ENCODE measurements at regions not wholly inside any gene's neighbourhood (a gene's known extent, or its start where the extent isn't known, plus 50 kb on each side); places are given as distances from the start of the nearest gene placed in this dataset.
A peak's percentile ranks its signal among the peaks of the same experiment; 100 is the strongest.

DNA sequence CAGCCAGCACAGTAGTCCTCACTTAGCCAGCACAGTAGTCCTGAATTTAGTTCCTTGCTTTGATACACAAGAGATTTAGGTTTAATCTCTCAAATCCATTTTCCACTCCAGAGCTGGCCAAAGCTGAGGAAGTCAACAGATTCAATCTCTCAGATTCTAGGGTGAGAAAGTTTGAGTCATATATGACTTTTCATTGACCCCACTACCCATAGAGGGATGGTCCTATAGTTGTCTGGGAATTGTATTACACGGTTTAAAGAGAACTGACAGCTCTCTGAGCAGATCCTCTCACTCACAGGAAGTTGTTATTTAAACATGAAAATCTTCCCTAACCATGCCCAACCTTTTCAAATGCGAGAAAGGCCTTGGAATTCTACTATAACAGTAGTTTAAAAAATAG lies 641.8 kb upstream of the SEMA3D start:
- Histone ChIP-seq H3K9me3 (no peaks in the 10 kb centered on the region), H3K27me3 (no peaks in the 10 kb centered on the region), H3K27ac (no peak overlapping the region), H3K4me1 (no peaks in the 10 kb centered on the region), H3K4me3 (no peak overlapping the region), H3K36me3 (no peaks in the 10 kb centered on the region)
- TF ChIP-seq, protein P1, sequence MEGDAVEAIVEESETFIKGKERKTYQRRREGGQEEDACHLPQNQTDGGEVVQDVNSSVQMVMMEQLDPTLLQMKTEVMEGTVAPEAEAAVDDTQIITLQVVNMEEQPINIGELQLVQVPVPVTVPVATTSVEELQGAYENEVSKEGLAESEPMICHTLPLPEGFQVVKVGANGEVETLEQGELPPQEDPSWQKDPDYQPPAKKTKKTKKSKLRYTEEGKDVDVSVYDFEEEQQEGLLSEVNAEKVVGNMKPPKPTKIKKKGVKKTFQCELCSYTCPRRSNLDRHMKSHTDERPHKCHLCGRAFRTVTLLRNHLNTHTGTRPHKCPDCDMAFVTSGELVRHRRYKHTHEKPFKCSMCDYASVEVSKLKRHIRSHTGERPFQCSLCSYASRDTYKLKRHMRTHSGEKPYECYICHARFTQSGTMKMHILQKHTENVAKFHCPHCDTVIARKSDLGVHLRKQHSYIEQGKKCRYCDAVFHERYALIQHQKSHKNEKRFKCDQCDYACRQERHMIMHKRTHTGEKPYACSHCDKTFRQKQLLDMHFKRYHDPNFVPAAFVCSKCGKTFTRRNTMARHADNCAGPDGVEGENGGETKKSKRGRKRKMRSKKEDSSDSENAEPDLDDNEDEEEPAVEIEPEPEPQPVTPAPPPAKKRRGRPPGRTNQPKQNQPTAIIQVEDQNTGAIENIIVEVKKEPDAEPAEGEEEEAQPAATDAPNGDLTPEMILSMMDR (IDR thresholded peaks at IDR 0.05) = no peak
- no peak for DNase-seq
- intact Hi-C loops (cut with DNase I) = no loop called here
- no peak for ATAC-seq

DNA sequence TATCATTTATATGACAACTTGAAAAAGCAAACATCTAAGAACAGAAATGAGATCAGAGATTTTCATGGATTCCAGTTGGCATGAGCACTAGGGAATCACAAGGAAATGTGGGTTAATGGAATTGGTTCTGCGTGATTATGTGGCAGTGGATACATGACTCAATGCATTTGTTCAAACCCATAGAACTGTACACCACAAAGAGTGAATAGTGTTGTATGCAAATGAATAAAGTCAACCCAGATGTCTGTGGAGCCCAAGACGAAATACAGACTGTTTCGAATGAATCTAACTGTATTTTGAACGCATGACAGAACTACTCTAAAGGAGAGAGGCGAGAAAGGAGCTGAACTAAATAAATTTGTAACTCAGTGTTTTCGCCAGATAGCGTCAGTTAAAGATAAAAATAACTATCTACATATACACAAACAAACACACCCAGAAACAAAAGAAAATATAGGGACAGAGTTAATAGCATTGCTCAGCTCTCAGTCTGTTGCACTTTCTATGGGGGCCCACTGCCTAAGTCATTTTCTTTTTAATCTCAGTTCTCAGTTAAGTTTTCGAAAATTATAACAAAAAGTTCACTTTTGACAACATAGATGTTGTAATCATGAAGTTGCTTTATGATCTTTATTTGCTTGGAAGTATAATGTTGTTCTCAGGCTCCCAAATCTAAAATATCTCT lies 636.7 kb upstream of the SEMA3D start:
- intact Hi-C loops (cut with DNase I) = no loop called here

DNA sequence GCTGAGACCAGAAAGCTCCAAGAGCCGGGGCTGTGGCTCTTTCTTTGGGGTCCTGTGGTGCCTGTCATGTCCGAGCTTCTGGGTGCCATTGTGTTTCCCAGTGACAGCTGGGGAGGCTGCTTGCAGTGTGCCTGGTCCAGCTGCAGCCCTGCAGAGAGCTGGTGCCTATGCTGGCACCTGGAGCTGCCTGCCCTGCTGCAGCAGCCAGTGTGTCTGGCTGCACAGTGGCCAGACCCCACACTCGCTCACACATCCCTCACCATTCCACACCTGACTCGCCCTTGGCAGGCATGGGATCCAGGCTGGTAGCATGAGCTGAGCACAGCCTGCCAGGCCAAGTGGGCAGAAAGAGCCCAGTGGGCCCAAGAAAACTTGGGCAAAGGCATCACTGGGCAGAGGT lies 635.1 kb upstream of the SEMA3D start:
- TF ChIP-seq, protein P1 (IDR thresholded peaks at IDR 0.05) = no peak
- intact Hi-C loops (cut with DNase I) = no loop called here
- Histone ChIP-seq H3K27me3 (no peaks in the 10 kb centered on the region), H3K36me3 (no peaks in the 10 kb centered on the region), H3K4me3 (no peak overlapping the region), H3K4me1 (no peaks in the 10 kb centered on the region), H3K27ac (no peak overlapping the region), H3K9me3 (no peaks in the 10 kb centered on the region)
- ATAC-seq (no peak), DNase-seq (no peak)

More for the DNA sequence above, 636.7 kb upstream of the SEMA3D start:
- ATAC-seq (no peak), DNase-seq (no peak)
- Histone ChIP-seq H3K4me1 (no peaks in the 10 kb centered on the region), H3K27ac (peak overlapping the region; percentile 30), H3K36me3 (no peaks in the 10 kb centered on the region), H3K27me3 (no peaks in the 10 kb centered on the region), H3K9me3 (no peaks in the 10 kb centered on the region), H3K4me3 (no peak overlapping the region)
- TF ChIP-seq, protein P1 (IDR thresholded peaks at IDR 0.05) = no peak

DNA sequence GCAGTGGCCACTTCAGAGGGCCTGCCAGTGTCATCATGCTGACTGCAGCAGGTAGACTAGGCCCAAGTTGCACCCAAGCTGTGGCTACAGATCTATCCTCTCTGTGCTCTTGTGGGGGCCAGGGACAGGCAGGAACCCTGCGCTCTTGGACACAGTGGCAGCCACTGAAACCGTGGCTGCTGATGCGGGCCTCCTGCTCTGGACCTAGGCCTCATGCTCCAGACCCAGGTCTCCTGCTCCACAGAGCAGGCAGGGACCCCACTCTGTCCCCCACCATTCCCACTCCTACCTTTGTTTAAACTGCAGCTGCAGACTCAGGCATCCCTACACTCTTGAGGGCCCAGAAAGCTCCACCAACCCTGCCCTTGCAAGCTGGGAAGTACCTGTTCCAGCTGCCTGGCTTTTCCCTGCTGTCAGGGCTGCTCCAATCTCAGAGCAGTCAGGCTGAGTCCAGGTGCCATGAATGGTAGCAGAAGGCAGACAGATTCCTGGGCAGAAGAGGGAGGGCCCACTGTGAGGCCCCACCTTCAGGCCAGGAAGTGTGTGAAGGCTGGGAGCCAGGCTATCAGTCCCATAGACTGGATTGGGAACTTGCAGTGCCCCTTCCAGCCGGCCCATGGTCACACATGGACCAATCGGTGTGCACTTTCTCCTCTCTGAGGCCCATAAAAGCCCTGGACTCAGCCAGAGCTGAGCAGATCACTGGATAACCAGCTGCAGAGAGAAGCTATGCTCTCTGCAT lies 634.0 kb upstream of the SEMA3D start:
- Histone ChIP-seq H3K27me3 (no peaks in the 10 kb centered on the region), H3K36me3 (no peaks in the 10 kb centered on the region), H3K4me3 (no peak overlapping the region), H3K4me1 (no peaks in the 10 kb centered on the region), H3K27ac (no peak overlapping the region), H3K9me3 (no peaks in the 10 kb centered on the region)
- ATAC-seq (peak; percentile 37), DNase-seq (no peak)
- TF ChIP-seq, protein P1 (IDR thresholded peaks at IDR 0.05) = no peak
- intact Hi-C loops (cut with DNase I) = no loop called here

DNA sequence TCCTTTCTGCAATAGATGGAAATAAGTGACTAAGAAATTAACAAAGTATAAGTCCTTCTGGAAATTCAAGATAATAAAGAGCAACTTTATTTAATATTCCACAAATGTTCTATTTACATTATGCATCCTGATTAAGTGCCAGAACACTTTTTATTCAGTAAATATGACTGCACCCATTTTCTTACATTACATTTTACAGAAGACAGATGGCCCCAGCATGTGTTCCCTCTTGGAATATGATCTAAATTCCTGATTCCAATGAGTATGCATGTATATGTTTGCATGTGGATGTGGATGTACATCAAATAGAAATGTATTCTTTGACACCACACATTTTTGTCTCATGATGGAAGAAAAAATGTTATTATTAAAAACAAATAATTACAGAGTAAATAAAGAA lies 628.7 kb upstream of the SEMA3D start:
- DNase-seq (no peak), ATAC-seq (no peak)
- intact Hi-C loops (cut with DNase I) = no loop called here
- H3K36me3 ChIP-seq = no peaks in the 10 kb centered on the region
- H3K9me3 ChIP-seq = no peaks in the 10 kb centered on the region
- H3K27me3 ChIP-seq = no peaks in the 10 kb centered on the region
- H3K27ac ChIP-seq = no peak overlapping the region
- TF ChIP-seq, protein P1 (IDR thresholded peaks at IDR 0.05) = no peak
- no peak overlapping the region for H3K4me3 ChIP-seq
- H3K4me1 ChIP-seq = no peaks in the 10 kb centered on the region

Data from upper lobe of right lung (tissue), 1 donor.